ENCODE measurements at regions not wholly inside any gene's neighbourhood (a gene's known extent, or its start where the extent isn't known, plus 50 kb on each side); places are given as distances from the start of the nearest gene placed in this dataset.

DNA sequence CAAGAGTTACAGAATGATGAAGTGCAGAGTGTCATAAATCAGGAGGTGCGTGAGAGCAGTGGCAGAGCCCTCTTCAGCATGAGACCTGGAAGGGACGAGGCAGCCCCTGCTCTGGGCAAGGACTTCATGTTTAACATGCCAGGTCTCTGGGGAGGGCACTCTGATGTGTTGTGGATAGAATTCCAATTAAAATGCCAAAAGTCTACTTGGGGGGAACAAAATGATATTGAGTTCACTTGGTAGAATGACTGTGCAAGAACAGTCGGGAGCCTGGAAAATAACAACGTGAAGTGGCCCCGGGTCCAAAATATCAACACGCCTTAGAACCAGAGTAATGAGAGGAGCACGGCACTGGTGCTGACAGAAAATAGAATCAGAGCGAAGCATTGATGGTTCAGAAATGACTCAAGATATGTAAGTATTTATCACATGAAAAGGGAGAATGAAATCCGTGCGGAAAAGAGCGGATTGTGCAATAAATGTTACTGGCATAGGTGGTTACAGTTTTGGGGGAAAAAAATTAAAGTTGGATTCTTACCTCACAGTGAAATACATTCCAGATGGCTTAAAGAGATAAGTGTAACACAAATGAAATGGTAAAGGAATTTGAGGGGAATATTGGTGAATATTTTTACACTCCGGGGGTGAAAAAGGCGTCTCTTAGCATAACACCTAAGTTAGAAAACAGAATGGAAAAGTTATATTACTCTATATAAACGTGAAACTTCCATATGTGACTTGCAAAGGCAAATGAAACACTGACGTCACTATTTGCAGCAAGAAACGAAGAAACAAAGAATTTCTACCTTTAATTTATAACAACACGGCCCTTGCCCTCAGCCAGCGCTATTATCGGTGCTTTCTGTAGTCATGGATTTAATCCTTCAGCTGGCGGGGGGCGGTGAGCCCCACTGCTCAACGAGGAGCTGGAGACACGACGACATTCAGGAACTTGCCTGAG, 159.4 kb upstream of the TWIST2 start:
- TF ChIP-seq NFIC (IDR thresholded peaks at IDR 0.05): no peak
- no peak for TF ChIP-seq EP300 (IDR thresholded peaks at IDR 0.05; ENCODE audit: borderline replicate concordance)
- no peak for TF ChIP-seq TAF1 (IDR thresholded peaks at IDR 0.05; ENCODE audit: low read depth)
- no peak for TF ChIP-seq ZBTB7A (IDR thresholded peaks at IDR 0.05; ENCODE audit: low read depth)
- no peak for TF ChIP-seq RAD21 (IDR thresholded peaks at IDR 0.05; ENCODE audit: low read depth)
- TF ChIP-seq CEBPB (IDR thresholded peaks at IDR 0.05): no peak
- TF ChIP-seq, protein P1, sequence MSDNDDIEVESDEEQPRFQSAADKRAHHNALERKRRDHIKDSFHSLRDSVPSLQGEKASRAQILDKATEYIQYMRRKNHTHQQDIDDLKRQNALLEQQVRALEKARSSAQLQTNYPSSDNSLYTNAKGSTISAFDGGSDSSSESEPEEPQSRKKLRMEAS (IDR thresholded peaks at IDR 0.05): no peak
- TF ChIP-seq TCF12 (IDR thresholded peaks at IDR 0.05; ENCODE audit: low read depth): no peak
- TF ChIP-seq CREB1 (IDR thresholded peaks at IDR 0.05; ENCODE audit: low read depth): no peak
- no peak for TF ChIP-seq YY1 (IDR thresholded peaks at IDR 0.05; ENCODE audit: low read depth)

Data from Ishikawa (cell line).